ENCODE measurements at regions not wholly inside any gene's neighbourhood (a gene's known extent, or its start where the extent isn't known, plus 50 kb on each side); places are given as distances from the start of the nearest gene placed in this dataset.
"Not testable (repeated sequence)": the region's sequence is repeated elsewhere in the genome, so short reads cannot be mapped to it uniquely, and the experiment has no call there.

DNA sequence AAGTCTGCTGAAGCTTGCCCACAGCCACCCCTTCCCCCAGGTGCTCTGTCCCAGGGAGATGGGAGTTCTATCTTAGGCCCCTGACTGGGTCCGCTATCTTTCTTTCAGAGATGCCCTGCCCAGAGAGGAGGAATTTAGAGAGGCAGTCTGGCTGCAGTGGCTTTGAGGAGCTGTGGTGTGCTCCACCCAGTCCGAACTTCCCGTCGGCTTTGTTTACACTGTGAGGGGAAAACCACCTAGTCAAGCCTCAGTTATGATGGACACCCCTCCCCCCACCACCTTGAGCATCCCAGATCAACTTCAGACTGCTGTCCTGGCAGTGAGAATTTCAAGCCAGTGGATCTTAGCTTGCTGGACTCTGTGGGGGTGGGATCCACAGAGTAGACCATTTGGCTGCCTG lies 118.3 kb upstream of the ZEB2 start:
- FAIRE-seq: not testable (repeated sequence)

GRCh38 chr2:144636860-144637259 lies 116.9 kb upstream of the ZEB2 start:
- FAIRE-seq: not testable (repeated sequence)

- no peak for FAIRE-seq
Measured at GRCh38 chr2:144632809-144633208, 112.9 kb upstream of the ZEB2 start.

- no peak for FAIRE-seq
Measured at GRCh38 chr2:144631636-144632035, 111.7 kb upstream of the ZEB2 start.

DNA sequence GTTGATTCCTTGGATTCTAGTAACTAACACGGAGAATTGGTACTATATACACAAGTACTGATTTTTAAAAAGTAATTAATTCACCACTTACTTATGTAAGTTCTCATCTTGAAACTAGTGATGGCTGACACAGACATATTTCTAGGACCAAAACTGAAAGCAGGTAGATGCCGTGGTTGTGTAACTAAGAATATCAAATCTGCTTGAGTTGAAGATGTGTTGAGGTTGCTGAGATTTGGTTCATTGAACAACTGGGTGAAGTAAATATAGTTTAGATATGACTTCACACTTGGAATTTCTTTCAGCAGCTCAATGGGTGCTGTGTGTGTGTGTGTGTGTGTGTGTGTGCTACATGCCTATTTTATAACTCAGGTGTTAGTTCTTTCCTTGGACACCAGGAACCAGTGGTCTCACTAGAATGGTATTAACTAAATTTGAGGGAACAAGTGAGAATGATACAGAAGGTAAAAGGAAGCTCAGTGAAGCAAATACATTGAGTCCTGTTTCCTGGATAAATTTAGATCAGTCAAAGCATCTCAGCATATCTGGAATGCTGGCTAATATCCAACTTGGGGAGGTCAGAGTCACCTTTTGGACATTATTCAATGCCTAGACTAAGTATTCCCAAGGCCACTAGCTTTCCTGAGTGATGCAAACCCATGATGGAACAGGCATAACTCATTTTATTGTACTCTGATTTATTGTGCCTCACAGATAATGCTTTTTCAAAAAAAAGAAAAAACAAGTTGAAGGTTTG lies 110.7 kb upstream of the ZEB2 start:
- FAIRE-seq: no peak

DNA sequence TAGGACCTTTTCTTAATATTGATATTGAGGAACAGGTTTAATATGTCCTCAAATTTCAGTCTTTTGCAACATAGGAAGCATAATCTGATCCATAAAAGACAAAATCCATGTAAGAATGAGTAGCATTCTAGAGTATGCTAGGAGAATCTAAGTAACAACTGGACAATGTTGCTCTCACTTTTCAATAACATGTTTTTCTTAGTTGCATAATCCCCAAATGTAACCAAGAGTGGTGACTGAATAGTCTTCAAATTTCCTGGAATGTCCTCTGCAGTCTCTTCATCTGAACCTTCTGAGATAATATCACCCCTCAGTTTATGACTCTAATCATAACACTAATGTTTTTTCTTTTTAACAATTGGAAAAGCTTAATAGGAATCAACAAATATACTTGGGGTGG lies 110.0 kb upstream of the ZEB2 start:
- no peak for FAIRE-seq

DNA sequence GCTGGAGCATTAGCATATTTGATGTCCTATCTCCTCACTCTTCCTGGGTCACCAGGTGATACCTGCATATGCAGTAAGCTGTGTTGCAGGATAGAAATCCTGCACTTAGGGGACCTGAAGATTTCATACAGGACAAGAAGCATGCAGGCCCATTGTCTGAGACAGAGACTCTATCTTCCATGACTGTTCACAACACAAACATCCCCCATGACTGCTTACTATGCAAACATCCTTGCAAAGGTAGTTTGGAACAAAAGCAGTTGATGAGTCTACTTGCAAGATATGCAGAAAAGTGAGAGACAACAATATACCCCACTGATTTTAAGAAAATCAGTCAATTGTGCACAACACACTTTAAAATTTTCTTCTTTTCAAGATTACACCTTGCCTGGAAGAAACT lies 108.6 kb upstream of the ZEB2 start:
- FAIRE-seq: no peak

DNA sequence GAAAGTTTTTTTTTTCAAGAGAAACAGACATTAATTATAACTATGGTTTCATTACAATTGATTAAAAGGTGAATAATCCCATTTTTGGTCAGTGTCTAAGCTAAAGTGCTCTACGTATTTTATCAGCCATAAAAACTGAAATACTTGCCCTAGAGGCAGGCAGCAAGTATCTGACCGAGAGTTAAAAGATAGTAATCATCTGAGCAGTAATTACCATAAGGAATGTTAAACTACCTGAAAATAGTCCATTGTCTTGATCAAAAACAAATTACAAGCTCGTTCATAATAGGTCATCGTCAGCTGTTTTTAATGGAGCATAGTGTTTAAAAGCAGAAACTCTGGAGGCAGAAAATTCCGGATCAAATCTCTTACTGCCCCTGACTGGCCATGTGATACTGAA lies 105.7 kb upstream of the ZEB2 start:
- FAIRE-seq: no peak

GRCh38 chr2:144625226-144625625 lies 105.3 kb upstream of the ZEB2 start:
- FAIRE-seq: no peak

DNA sequence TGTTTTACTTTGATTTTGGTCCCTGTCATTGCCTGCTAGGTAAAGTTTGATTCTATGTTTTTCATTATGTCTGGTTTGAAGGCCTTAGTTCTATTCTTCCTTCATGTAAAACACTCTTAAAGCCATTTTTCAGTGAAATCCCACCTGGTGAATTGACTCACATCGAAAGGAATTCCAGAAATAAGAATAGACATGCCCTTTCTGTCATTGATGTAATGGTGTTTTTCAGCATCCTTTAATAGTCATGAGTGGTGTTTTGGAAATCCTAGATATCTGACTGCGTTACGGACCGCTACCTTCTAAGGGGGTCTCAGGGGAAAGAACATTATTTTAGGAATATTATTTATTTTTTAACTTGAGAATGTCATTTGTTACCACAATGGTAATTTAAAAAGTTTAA lies 104.5 kb upstream of the ZEB2 start:
- no peak for FAIRE-seq

GRCh38 chr2:144622373-144622772 lies 102.5 kb upstream of the ZEB2 start:
- not testable (repeated sequence) for FAIRE-seq

DNA sequence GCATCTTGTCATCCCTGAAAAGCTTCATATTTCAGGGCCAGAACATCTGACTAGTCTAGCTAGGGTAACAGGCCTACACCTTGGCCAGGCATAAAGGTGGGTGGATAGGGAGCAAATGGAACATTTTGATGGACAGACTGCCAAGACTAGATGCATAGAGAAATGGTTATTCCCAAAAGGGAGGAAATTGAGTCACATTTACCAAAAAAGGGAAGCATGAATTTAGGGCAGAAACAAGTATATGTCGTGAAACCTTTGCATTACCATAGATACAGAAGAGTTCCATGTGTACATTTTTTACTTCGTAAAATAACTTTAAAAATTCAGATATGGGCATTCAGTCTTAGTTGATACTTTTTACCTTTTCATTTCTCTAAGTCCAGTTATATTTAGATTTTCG lies 101.3 kb upstream of the ZEB2 start:
- FAIRE-seq: no peak

DNA sequence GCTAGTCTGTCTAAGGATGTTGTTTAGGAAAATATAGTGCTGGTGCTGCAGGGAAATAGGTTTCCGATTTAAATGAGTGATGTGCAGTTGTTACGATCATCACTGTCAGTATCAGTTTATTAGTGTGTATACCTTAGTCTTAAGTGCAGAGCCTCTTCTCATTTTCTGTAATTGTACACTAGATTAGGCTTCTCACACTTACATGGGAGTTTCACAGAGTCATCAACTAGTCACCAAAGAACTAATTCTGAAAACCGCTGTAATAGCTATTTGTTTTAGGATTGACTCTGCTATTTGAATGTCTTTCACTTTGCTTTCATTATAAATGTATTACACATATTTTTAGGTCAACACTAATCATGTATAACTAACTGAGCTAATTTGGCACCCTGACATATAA lies 99.8 kb upstream of the ZEB2 start:
- FAIRE-seq: no peak

DNA sequence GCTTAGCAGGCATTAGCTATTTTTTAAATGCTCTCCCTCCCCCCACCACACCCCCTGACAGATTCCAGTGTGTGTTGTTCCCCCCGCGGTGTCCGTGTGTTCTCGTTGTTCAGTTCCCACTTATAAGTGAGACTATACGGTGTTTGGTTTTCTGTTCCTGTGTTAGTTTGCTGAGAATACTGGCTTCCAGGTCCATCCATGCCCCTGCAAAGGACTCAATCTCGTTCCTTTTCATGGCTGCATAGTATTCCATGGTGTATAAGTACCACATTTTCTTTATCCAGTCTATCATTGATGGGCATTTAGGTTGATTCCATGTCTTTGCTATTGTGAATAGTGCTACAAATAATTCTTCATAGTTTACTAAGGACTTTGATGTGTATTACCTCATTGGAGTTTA lies 97.3 kb upstream of the ZEB2 start:
- FAIRE-seq: not testable (repeated sequence)

DNA sequence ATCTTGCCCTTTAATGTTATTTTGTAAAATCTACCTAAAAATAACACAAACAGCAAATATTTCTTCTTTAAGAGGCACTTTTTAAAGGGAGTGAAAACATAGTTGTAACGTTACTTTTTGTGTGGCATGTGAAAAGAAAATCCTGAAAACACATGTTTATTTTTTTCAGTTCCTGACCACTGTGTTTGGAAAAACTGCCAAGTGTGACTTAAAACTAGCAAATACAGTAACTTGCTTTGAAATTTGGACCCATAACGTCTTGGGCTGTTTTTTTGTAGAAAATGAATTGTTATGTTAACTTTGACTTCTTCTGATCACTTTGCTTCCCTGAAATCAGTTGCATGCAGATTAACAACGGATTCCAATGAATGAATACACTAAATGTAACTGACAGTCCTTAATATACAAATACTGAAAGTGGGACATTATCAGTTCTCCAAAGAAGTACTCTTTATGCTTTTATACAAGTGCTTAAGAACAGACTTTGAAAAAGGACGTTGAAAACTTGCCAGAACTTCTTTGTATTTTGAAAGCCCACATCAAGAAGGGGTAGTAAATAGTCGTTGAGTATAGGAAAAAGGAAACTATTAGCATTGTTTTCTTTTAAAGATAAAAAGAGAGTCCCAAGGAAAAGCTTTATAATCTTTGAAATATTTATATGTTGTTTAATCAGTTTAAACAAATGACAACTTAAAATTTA lies 96.1 kb upstream of the ZEB2 start:
- FAIRE-seq: peak; percentile 37

GRCh38 chr2:144607891-144608521 lies 88.1 kb upstream of the ZEB2 start:
- no peak for FAIRE-seq

DNA sequence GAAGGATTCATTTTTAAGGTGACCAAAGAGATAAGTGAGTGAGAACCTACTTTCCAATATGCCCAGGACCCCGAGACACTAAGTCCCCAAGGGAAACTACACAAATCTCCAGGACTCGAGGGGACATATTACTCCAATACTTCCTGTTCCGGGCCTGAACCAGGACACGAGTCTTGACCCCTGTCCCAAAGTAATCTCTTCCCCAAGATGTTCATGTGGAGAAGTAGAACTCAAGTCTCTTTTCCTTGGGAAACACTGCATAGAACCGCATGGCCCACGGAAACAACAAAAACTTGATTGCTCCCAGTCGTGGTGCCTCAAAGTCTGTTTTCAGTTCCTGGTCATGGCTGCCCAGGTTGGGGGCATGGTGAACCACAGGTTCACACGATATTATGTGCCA lies 87.2 kb upstream of the ZEB2 start:
- FAIRE-seq: no peak

DNA sequence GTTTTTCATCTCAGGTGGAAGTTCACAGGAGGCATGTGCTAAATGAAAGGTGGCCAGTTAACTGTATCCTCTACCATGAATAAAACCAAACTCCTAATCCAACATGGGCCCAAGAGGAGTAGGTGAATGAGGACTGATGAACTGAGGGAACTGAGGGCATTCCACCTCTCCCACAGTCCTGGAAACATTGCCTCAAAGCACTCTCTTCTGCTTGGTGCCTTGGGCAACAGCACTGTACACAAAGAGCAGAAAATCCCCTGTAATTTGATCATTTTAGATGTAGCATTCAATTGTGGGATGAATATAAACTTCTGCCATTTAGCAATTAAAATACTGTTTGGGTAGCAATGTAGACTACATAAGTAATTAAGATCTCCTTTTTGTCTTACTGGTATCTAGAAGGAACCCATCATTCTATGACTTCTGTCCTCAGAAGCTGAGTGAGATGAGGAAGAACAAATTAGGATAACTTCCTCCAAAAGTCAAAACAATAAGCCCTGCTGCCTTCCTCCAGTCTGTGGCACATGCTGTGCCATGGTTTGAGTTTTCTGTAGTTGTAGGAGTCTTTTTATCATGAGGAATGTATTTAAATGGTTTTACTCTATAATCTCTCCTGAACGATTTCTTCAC lies 86.7 kb upstream of the ZEB2 start:
- FAIRE-seq: no peak

- FAIRE-seq: no peak
Measured at GRCh38 chr2:144605231-144605840, 85.4 kb upstream of the ZEB2 start.

- FAIRE-seq: no peak
Measured at GRCh38 chr2:144603334-144603733, 83.4 kb upstream of the ZEB2 start.

- no peak for FAIRE-seq
Measured at GRCh38 chr2:144598906-144599305, 79.0 kb upstream of the ZEB2 start.

DNA sequence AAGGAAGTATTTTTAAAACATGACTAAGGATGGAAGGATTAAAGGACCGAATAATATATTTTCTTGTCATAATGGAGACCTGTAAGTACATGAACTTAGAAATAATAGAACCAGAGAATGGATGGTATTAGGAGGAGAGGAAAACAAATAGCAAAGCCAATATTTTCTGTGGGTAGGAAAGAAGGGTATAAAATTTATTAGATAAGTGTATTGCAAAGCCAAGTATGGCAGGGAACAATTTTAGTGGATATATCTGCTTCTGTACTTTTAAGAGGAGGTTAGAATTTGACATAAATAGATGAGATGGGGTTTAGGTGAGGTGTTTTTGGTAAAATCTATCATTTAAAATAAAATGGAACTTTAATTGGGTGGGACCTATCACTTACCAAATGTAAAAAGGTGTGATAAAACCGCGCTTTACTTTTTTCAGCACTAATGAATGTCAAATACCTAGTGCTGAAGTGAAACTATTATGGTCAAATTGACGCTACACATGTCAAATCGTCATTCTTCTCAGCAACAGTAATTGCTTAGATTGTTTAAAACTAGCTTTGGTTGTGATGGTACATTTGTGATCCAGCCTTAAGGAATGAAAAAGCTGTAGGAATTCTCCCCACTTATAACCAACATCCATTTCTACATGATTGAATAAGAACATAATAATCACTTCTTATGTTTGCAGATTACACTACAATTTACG lies 78.1 kb upstream of the ZEB2 start:
- no peak for FAIRE-seq

- no peak for FAIRE-seq
Measured at GRCh38 chr2:144597388-144597787, 77.5 kb upstream of the ZEB2 start.

Data from TTC549 (cell line).